HG03280 (cell line): ENCODE measurements at regions not wholly inside any gene's neighbourhood (a gene's known extent, or its start where the extent isn't known, plus 50 kb on each side); places are given as distances from the start of the nearest gene placed in this dataset.

Experiments
- ATAC-seq: cut with Tn5 transposase; IDR thresholded peaks from one replicate; pipeline ENCODE4 v1.9.1; 2021; ENCODE audit warnings: mild to moderate bottlenecking, moderate library complexity; ENCODE audit not compliant: unreplicated experiment

GRCh38 chr6:77979204-77979603 is 326.4 kb downstream of the MEI4 start:
- no peak for ATAC-seq

DNA sequence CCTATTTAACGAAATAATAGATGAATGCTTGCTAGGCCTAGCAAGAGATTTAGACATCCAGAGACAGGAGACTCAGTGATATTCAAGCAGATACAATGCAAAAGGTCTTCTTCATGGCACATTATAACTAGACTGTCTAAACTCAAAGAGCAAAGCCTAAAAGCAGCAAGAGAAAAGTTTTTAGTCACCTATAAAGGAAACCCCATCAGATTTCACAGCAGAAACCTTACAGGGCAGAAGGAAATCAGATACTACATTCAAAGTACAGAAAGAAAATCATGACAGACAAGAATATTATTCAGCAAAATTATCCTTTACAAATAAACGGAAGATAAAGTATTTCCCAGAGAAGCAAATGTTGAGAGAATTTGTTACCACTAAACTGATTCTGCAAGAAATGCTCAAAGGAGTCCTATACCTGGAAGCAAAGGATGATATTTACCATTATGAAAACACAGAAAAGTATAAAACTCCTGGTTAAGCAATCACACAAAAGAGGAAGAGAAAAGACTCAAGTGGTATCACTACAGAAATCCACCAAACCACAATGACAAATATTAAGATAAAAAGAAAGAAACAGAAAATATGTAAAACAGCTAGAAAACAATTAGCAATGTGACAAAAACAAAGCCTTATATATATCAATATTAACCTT is 333.7 kb downstream of the MEI4 start:
- peak; percentile 69 for ATAC-seq

- peak; percentile 18 for ATAC-seq
Observed at GRCh38 chr6:77987035-77987384, 334.2 kb downstream of the MEI4 start.

GRCh38 chr6:78010130-78010529 is 357.3 kb downstream of the MEI4 start:
- ATAC-seq, result no peak

GRCh38 chr6:78020586-78020985 is 367.7 kb downstream of the MEI4 start:
- no peak for ATAC-seq

DNA sequence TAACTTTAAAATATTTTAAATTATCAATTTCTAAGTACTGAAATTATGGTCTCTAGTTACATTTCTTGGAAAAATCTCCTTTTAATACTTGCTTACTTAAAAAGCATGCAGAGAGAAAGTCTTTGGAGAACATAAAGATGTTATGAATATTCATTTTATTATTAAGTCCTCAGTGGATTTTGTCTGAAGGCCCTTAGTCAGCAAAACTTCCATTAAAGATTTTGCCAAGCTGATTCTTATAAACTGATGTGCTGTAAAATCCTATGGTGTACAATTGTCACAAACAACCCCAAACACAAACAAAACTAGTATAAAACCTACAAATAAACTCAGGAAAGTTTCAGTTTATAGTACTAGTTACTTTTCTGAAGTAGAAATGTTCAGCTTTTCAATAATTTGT is 372.7 kb downstream of the MEI4 start:
- ATAC-seq, result no peak

- ATAC-seq, result no peak
Observed at GRCh38 chr6:78031228-78031627, 378.4 kb downstream of the MEI4 start.

- no peak for ATAC-seq
Observed at GRCh38 chr6:78059171-78059570, 406.3 kb downstream of the MEI4 start.

DNA sequence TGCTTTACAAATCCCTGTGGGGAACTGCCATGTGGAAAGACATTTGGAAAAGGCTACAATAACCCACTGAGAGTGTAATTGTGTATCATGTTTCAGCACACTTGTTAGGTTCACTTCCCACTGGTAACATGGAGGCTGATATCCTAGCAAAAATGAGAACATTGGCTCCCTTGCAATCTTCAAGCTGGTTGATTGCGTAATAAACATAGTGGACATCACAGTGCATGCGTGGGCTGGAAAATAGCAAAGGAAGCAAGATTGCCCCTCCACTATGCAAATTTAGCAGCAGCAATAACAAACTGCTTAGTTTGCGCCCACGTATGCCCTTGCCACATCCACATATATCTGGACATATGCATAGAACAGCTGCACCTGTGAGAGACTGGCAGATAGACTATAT is 410.2 kb downstream of the MEI4 start:
- no peak for ATAC-seq

- ATAC-seq, result no peak
Observed at GRCh38 chr6:78076371-78076770, 423.5 kb downstream of the MEI4 start.

GRCh38 chr6:78089531-78089930 is 436.7 kb downstream of the MEI4 start:
- no peak for ATAC-seq

GRCh38 chr6:78093906-78094305 is 441.1 kb downstream of the MEI4 start:
- ATAC-seq, result no peak

- ATAC-seq, result no peak
Observed at GRCh38 chr6:78101387-78101786, 448.5 kb downstream of the MEI4 start.

DNA sequence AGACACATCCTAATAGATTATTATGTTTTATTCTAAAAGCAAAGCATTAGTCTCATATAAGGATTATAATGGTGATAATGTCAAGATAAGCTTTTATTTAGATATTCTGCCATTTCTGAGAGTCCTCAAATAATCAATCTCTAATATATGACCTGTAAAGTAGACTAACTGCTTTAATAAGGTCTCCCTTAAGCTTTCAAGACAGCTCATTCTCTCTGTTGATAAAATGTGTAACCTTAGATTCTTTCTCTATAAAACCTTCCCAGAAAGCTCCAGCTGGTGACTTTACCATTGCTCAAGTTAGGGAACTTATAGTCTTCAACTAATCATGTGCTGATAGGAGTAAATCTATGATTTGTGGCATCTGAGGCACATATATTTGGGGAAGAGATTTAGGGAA is 457.8 kb downstream of the MEI4 start:
- no peak for ATAC-seq

GRCh38 chr6:78117966-78118365 is 465.1 kb downstream of the MEI4 start:
- ATAC-seq, result no peak

DNA sequence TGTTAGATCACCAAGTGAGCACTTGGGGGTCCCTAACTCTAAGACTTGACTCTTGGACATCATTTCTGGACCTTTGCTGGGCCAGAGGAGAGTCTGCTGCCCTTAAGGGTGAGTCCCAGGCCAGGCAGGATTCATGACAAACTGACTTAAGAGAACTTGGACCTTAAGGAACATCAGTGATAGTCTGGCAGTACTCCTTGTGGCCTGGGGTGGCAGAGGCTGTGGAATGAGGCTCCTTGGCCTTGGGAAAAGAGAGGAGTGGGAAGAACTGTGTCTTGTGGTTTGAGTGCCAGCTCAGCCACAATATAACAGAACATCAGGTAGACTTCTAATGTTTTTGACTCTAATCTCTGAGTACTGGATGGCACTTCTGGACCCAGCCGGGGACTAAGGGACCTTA is 478.7 kb downstream of the MEI4 start:
- ATAC-seq, result no peak

GRCh38 chr6:78132671-78133410 is 480.0 kb downstream of the MEI4 start:
- ATAC-seq, result no peak

DNA sequence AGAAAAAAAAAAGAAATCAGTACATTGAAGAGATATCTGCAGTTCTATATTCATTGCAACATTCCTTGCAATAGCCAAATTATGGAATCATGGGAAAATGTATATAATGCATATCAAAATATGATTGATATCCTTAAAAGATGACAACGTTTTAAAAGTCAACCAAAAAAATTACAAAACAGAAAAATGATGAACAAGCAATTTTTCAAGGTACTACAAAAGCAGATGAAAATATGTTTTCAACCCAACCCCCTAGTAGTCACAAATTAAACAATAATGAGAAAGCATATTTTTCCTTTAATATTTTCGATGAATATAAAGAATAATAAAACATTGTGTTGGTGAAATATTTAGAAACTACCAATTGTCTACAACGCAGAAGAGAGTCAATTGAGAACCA is 497.6 kb downstream of the MEI4 start:
- ATAC-seq, result no peak

- ATAC-seq, result no peak
Observed at GRCh38 chr6:78153976-78154375, 501.1 kb downstream of the MEI4 start.

- no peak for ATAC-seq
Observed at GRCh38 chr6:78157606-78158005, 504.8 kb downstream of the MEI4 start.

- no peak for ATAC-seq
Observed at GRCh38 chr6:78188891-78189290, 536.1 kb downstream of the MEI4 start.

- no peak for ATAC-seq
Observed at GRCh38 chr6:78192057-78192456, 539.2 kb downstream of the MEI4 start.

DNA sequence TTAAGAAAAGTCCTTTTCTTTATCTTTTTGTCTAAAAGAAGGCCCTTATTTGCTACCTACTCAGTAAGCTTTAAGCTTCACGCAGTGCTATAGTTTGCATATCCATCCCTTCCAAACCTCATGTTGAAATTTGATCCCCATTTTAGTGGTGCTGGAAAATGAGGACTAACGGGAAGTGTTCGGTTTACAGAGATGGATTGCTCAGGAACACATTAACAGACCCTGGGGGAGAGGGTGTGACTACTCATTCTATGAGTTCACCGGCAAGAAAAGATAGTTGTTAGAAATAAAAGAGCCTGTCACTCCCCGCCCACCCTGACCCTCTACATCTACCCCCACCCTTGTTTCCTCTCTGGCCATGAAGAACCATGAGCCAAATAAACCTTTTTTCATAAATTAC is 546.2 kb downstream of the MEI4 start:
- no peak for ATAC-seq
